ENCODE measurements at regions not wholly inside any gene's neighbourhood (a gene's known extent, or its start where the extent isn't known, plus 50 kb on each side); places are given as distances from the start of the nearest gene placed in this dataset.

- Histone ChIP-seq H3K27ac (ENCODE audit: low read depth) (no peak overlapping the region), H3K9me2 (ENCODE audit: insufficient read depth) (no peaks in the 10 kb centered on the region), H3K4me3 (no peak overlapping the region), H2AFZ (no peak overlapping the region), H3F3A (replicated peaks; ENCODE audit: low read depth) (no peaks in the 10 kb centered on the region), H3K4me2 (no peak overlapping the region), H3K27me3 (ENCODE audit: insufficient read depth) (no peaks in the 10 kb centered on the region), H3K4me1 (ENCODE audit: insufficient read depth) (no peaks in the 10 kb centered on the region), H4K20me1 (replicated peaks; ENCODE audit: insufficient read depth) (no peaks in the 10 kb centered on the region), H3K79me2 (replicated peaks; ENCODE audit: insufficient read depth) (no peaks in the 10 kb centered on the region), H3K36me3 (ENCODE audit: insufficient read depth) (no peaks in the 10 kb centered on the region)
- Mint-ChIP-seq H3K27me3 (ENCODE audit: insufficient read depth, low read depth, poor library complexity) (no peaks in the 10 kb centered on the region), H3K27ac (no peak overlapping the region), H3K9me3 (no peaks in the 10 kb centered on the region), H3K36me3 (ENCODE audit: low read depth) (no peaks in the 10 kb centered on the region), H3K4me3 (no peak overlapping the region), H3K4me1 (peaks cover 8% of the 10 kb centered on the region; the same call in 1 of the 3 replicates)
- ATAC-seq (no peak), DNase-seq (ENCODE audit: low spot score) (no peak)
- TF ChIP-seq REST (IDR thresholded peaks at IDR 0.05; ENCODE audit: unreplicated experiment) (no peak), EZH2 (IDR thresholded peaks at IDR 0.05; ENCODE audit: low read depth, unreplicated experiment) (no peak), EZH2phosphoT487 (IDR thresholded peaks at IDR 0.05; ENCODE audit: unreplicated experiment) (no peak), ZNF114 (CRISPR knock-in tag; IDR thresholded peaks at IDR 0.05) (no peak), JUNB (IDR thresholded peaks at IDR 0.05; ENCODE audit: unreplicated experiment) (no peak), CTCF (conservative IDR thresholded peaks at IDR 0.05; ENCODE audit: low read depth in 2 of 2) (peak; percentile 15 to 41; a peak in 3 of 4 replicates), STAT1 (IDR thresholded peaks at IDR 0.05; ENCODE audit: unreplicated experiment) (no peak), CREB1 (CRISPR knock-in tag; IDR thresholded peaks at IDR 0.05; ENCODE audit: low read depth) (no peak)
Measured at GRCh38 chr3:118671192-118671591, 363.5 kb downstream of the IGSF11 start.

- H3K79me2 ChIP-seq (replicated peaks; ENCODE audit: insufficient read depth) = no peaks in the 10 kb centered on the region
- H3K4me1 Mint-ChIP-seq = no peaks in the 10 kb centered on the region; the same call in 2 of the 3 replicates
- no peaks in the 10 kb centered on the region for H3K9me2 ChIP-seq (ENCODE audit: insufficient read depth)
- H3K36me3 Mint-ChIP-seq (ENCODE audit: low read depth) = no peaks in the 10 kb centered on the region
- H3F3A ChIP-seq (replicated peaks; ENCODE audit: low read depth) = no peaks in the 10 kb centered on the region
- ATAC-seq (no peak), DNase-seq (ENCODE audit: low spot score) (no peak)
- H3K36me3 ChIP-seq (ENCODE audit: insufficient read depth) = no peaks in the 10 kb centered on the region
- H3K4me3 ChIP-seq = no peak overlapping the region
- no peak overlapping the region for H3K27ac Mint-ChIP-seq
- no peak overlapping the region for H2AFZ ChIP-seq
- no peaks in the 10 kb centered on the region for H4K20me1 ChIP-seq (replicated peaks; ENCODE audit: insufficient read depth)
- H3K27me3 Mint-ChIP-seq (ENCODE audit: insufficient read depth, low read depth, poor library complexity) = no peaks in the 10 kb centered on the region
- H3K27me3 ChIP-seq (ENCODE audit: insufficient read depth) = no peaks in the 10 kb centered on the region
- no peaks in the 10 kb centered on the region for H3K4me1 ChIP-seq (ENCODE audit: insufficient read depth)
- H3K4me2 ChIP-seq = no peak overlapping the region
- no peak overlapping the region for H3K4me3 Mint-ChIP-seq
- H3K9me3 Mint-ChIP-seq = no peaks in the 10 kb centered on the region; the same call in 2 of the 3 replicates
- no peak overlapping the region for H3K27ac ChIP-seq (ENCODE audit: low read depth)
- no peak for TF ChIP-seq REST (IDR thresholded peaks at IDR 0.05; ENCODE audit: unreplicated experiment)
- TF ChIP-seq JUNB (IDR thresholded peaks at IDR 0.05; ENCODE audit: unreplicated experiment) = no peak
Measured at GRCh38 chr3:118675305-118675704, 359.3 kb downstream of the IGSF11 start.

Measured in GM23338 (cell line).